Spinal cord (tissue), 9 donors: ENCODE measurements at regions not wholly inside any gene's neighbourhood (a gene's known extent, or its start where the extent isn't known, plus 50 kb on each side); places are given as distances from the start of the nearest gene placed in this dataset.

ENCODE experiments used
- DNase-seq, 6 donors: peaks; one replicate each; pipeline versions ENCODE4 v3.0.0 to v3.0.0-alpha.2; 2013 to 2015; ENCODE audit warnings: low spot score in 6 of 6, low read depth in 4 of 6
- H3K27ac ChIP-seq: one replicate; pipeline ENCODE4 v1.5.1; 2013; ENCODE audit warnings: low read depth, low read length, control low read depth
- H3K27me3 ChIP-seq: one replicate; pipeline ENCODE4 v1.6.1; 2013; ENCODE audit warnings: low read length; ENCODE audit not compliant: control insufficient read depth, insufficient read depth
- H3K36me3 ChIP-seq: one replicate; pipeline ENCODE4 v1.6.1; 2013; ENCODE audit warnings: low read length; ENCODE audit not compliant: control insufficient read depth, insufficient read depth
- H3K4me1 ChIP-seq: one replicate; pipeline ENCODE4 v1.6.1; 2013; ENCODE audit warnings: low read length; ENCODE audit not compliant: control insufficient read depth, insufficient read depth
- H3K4me3 ChIP-seq: one replicate; pipeline ENCODE4 v1.5.1; 2013; ENCODE audit warnings: low read depth, low read length, control low read depth
- H3K9me3 ChIP-seq: one replicate; pipeline ENCODE4 v1.6.1; 2013; ENCODE audit warnings: low read length; ENCODE audit not compliant: control insufficient read depth, insufficient read depth
- WGBS: methylation state at CpG from one replicate; pipeline ENCODE4 v1.1.5; 2013; ENCODE audit warnings: missing lambda C conversion rate; ENCODE audit not compliant: insufficient coverage; 5-methylcytosine and 5-hydroxymethylcytosine counted together
- donor health status: healthy.

DNA sequence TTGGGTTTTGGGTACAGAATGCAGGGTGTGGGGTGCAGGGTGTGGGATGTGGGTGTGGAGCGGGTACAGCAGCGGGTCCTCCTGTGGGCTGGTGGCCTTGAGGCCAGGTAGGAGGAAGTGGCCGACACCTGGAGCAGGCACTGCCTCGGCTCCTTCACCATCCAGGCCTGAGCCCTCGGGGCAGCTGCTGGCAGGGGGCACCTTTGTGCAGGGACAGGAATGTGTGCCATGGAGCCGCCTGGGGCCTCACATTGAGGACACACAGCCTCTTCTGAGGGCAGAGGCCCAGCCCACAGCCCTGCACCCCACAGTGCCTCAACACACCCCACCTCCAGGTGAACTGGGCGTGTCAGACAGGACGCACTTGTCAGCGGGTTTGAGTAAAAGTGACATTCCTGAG, 984.0 kb downstream of the BRD1 start:
- H3K4me3 ChIP-seq: no peak overlapping the region
- DNase-seq: no peak
- no peak overlapping the region for H3K27ac ChIP-seq
- peaks cover 2% of the 10 kb centered on the region for H3K27me3 ChIP-seq
- H3K9me3 ChIP-seq: no peaks in the 10 kb centered on the region
- H3K4me1 ChIP-seq: peaks cover 6% of the 10 kb centered on the region
- H3K36me3 ChIP-seq: no peaks in the 10 kb centered on the region
- WGBS: 85% methylated on average over 6 of the region's 9 CpGs

DNA sequence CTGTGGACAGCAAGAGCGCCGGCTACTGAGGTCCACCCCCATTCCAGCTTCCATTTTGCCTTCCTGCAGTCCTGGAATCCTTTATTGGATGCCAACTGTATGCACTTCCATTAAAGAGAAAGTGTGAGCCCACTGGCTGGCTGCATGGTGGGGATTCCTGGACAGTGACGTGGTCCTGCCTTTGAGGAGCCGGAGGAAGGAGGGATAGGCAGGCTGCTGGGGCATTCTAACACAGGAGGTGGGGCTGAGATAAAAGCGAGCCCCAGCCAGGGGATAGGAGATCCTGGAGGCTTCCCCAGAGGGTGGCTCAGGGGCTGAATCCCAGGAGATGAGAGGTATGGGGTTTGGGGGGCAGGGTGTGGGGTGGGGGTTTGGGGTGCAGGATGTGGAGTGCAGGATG, 984.7 kb downstream of the BRD1 start:
- Histone ChIP-seq H3K4me1 (peaks cover 6% of the 10 kb centered on the region), H3K4me3 (no peak overlapping the region), H3K36me3 (no peaks in the 10 kb centered on the region), H3K27ac (no peak overlapping the region), H3K9me3 (no peaks in the 10 kb centered on the region), H3K27me3 (peaks cover 2% of the 10 kb centered on the region)
- DNase-seq: no peak
- 93% methylated on average over 5 of the region's 5 CpGs for WGBS

DNA sequence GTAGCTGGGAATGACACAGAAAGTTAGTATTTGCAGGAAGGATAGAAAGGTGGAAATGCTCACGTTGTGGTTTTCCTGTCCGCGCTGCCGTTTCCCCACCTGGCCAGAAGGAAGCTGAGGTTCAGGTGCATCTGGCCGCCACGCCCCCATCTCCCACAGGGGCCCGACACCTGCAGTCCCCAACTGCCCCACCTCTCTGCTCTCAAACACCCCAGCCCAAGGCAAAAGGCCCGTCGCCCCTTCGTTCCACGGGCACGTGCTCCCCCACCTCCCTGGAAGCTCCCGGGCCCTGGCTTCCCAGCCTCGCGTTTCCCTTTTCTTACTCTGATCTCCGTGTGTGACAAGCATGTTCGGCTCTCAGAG, 985.1 kb downstream of the BRD1 start:
- H3K4me3 ChIP-seq: no peak overlapping the region
- no peaks in the 10 kb centered on the region for H3K9me3 ChIP-seq
- no peak for DNase-seq
- H3K27ac ChIP-seq: no peak overlapping the region
- peaks cover 6% of the 10 kb centered on the region for H3K4me1 ChIP-seq
- 95% methylated on average over 13 of the region's 17 CpGs for WGBS
- no peaks in the 10 kb centered on the region for H3K36me3 ChIP-seq
- peaks cover 2% of the 10 kb centered on the region for H3K27me3 ChIP-seq

DNA sequence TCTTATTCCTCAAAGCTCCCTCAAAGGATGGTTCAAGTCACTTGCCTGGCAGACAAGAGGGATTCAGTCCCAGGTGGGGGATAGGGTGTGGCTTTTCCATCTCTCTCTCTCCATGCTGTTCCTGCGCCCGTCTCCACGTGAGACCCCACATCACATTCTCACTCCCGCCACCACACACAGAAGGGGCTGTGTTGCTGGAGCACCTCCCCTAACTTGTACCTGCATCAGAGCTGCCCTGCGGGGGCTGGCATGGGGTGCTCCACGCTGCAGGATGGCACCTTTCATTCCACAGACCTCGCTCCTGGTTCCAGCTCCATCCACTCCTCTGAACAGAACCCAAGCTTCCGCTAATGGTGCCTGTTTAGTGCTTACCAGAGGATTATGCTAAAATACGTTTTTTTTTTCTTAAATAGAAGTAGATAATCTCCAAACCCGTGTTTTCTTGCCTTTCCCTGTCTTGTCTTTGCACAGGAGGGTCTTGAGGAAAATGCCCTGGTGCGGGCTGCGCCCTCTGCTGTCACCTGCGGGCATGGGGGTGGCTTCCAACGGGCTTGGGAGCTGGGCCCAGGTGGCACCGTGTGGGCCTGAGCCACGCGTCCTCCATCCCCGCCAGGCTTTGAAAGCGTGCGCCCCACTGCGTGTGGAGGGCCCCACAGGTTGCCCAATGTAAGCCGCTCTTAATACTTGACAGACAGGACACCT, 985.6 kb downstream of the BRD1 start:
- Histone ChIP-seq H3K4me3 (no peak overlapping the region), H3K27me3 (peaks cover 2% of the 10 kb centered on the region), H3K9me3 (no peaks in the 10 kb centered on the region), H3K36me3 (no peaks in the 10 kb centered on the region), H3K4me1 (peaks cover 6% of the 10 kb centered on the region), H3K27ac (no peak overlapping the region)
- no peak for DNase-seq
- 94% methylated on average over 20 of the region's 22 CpGs for WGBS

DNA sequence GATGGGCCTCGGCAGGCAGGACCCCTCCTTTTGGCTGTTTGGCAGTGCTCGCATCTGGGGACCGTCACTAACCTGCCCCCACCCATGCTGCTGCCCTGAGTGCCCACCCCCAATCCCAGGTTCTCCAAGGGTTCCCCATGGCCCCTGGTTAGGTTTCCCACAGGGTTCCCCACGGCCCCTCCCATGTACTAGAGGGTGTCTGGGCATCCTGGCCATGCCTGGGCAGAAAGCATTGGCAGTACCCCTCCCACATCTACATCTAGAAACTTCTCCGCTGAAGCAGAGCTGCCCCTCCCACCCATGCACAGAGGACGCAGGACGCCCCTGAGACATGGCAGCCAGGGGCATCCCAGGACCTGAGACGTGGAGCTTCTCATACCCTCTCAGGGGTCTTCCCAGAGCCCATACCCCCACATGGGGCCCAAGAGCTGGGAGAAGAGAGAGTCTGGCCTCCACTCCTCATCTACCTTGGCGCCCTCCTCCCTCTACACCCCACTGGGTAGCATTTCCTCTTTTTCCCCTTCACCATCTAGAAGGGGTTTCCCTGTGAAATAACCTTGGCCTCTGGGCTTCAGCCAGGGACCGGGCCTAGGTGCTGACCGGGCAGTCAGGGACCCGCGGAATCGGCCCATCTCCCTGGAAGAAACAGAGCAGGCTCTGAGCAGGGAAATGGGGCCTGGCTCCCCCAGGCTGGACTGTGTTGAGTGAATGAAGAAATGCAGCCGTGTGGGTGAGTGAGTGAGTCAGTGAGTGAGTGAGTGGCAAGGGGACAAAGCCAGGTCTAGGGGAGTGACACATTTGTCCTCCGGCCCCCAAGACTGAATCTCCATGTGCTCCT, 987.3 kb downstream of the BRD1 start:
- no peak overlapping the region for H3K4me3 ChIP-seq
- H3K27me3 ChIP-seq: peaks cover 2% of the 10 kb centered on the region
- H3K36me3 ChIP-seq: no peaks in the 10 kb centered on the region
- H3K27ac ChIP-seq: no peak overlapping the region
- peaks cover 6% of the 10 kb centered on the region for H3K4me1 ChIP-seq
- no peaks in the 10 kb centered on the region for H3K9me3 ChIP-seq
- no peak for DNase-seq
- 88% methylated on average over 14 of the region's 16 CpGs for WGBS

DNA sequence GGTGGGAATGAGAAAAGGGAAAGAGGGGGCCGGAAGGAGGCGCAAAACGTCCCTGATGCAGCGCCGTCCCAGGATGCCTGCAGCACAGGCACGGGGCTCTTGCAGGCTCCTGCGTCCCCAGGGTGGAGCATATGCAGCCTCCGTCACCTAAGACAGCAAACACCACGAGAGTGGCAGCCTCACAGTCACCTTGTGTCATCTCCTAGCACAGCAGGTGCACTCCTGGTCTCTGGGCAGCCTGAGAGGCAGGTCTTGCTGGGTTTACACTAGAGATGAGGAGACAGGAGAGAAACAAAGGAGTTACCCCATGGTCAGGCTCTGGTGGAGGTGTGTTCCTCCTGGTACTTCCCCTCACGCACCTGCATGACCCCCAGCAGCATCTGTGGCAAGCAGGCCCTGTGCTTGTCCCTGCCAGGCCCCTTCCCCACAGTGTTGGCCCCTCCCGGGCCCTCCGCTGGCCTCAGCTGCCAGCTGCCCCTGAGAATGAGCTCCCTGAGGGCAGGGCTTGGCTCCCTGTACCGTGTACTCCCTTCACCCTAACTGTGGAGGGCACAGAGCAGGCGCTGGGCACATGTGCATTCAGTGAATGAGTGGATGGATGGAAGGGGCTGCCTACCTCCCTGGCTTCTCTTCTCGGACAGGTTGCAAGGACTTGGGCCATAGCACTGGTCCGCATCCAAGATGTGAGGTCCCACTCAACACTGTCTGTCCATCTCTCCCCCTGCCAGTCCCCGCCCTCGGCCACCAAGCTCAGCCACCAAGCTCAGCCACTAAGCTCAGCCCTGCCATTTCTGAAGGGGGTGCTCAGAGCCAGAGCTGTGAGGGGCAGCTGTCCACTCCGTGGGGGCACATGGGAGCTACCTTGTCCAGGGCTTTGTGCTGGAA, 988.6 kb downstream of the BRD1 start:
- Histone ChIP-seq H3K36me3 (no peaks in the 10 kb centered on the region), H3K9me3 (no peaks in the 10 kb centered on the region), H3K27ac (no peak overlapping the region), H3K4me1 (peaks cover 6% of the 10 kb centered on the region), H3K4me3 (no peak overlapping the region), H3K27me3 (peaks cover 2% of the 10 kb centered on the region)
- DNase-seq: no peak
- 86% methylated on average over 18 of the region's 19 CpGs for WGBS

DNA sequence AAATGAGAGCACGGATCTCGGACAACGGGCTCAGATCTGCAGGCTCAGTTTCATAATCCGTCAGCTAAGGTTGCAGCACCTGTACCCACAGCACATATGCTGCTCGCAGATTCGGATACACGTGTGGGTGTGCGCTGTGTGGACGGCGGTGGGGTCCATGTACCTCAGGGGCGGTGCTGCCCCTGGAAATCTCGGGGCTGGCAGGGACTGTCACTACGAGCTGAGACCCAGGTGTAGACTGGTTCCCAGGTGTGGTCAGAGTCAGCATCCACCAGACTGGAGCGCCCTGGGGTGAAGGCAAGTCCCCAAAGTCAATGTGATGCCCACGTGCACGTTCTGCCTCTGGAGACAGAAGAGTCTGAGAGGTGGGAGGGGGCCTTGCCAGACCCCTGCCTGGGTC, 989.3 kb downstream of the BRD1 start:
- no peak for DNase-seq
- Histone ChIP-seq H3K9me3 (no peaks in the 10 kb centered on the region), H3K36me3 (no peaks in the 10 kb centered on the region), H3K27me3 (peaks cover 2% of the 10 kb centered on the region), H3K4me1 (no peaks in the 10 kb centered on the region), H3K4me3 (no peak overlapping the region), H3K27ac (no peak overlapping the region)
- 90% methylated on average over 16 of the region's 16 CpGs for WGBS

DNA sequence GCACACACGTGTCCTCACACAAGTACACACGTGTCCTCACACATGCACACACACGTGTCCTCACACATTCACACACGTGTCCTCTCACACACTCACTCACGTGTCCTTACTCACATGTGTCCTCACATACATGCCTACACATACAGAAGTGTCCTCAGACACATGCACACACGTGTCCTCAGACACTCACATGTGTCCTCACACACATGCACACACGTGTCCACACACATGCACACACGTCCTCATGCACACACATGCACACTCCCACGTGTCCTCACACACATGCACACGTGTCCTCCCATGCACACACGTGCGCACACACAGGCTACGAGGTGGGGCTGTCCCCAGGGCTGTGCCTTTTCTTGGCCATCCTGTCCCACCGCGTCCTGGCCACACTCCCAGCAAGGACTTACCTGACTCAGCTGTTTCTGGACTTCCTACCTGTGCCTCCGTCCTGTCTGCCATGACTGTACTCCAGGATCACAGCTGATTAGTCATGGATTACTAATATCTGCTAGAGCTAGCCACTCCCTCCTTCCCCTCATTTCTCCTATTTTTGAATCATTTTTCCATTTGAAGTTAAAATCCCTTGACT, 990.2 kb downstream of the BRD1 start:
- Histone ChIP-seq H3K27ac (no peak overlapping the region), H3K9me3 (no peaks in the 10 kb centered on the region), H3K36me3 (no peaks in the 10 kb centered on the region), H3K27me3 (peaks cover 2% of the 10 kb centered on the region), H3K4me1 (no peaks in the 10 kb centered on the region), H3K4me3 (no peak overlapping the region)
- WGBS: 88% methylated on average over 16 of the region's 16 CpGs
- DNase-seq: no peak

DNA sequence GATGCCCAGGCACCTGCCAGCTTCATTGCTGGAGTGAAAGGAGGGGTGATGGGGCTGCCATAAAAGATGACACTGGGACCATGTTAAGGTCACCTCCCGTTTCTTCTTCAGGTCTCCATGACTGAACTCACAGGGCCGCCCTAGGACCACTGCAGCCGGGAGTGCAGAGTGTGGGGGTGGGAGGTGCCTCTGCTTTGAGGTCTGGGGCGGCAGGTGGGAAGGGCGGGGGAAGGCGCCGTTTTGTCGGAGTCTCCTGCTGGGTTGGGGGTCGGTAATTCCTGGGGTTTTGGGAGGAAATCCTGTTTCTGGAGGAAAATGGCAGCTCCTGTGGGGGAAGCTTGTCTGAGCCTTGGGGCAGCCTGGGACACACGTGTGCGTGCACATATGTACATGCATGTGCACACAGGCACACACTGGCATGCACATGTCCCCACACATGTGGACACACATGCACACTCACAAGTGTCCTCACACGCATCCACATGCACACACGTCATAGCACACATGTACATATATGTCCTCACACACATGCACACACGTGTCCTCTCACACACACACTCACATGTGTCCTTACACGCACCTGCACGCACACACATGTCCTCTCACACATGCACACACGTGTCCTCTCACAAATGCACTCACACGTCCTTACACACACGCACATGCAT, 990.9 kb downstream of the BRD1 start:
- no peak overlapping the region for H3K27ac ChIP-seq
- H3K36me3 ChIP-seq: no peaks in the 10 kb centered on the region
- no peak overlapping the region for H3K4me3 ChIP-seq
- no peak for DNase-seq
- WGBS: 85% methylated on average over 19 of the region's 19 CpGs
- peaks cover 2% of the 10 kb centered on the region for H3K9me3 ChIP-seq
- peaks cover 2% of the 10 kb centered on the region for H3K27me3 ChIP-seq
- H3K4me1 ChIP-seq: no peaks in the 10 kb centered on the region
